ENCODE measurements at regions not wholly inside any gene's neighbourhood (a gene's known extent, or its start where the extent isn't known, plus 50 kb on each side); places are given as distances from the start of the nearest gene placed in this dataset.

DNA sequence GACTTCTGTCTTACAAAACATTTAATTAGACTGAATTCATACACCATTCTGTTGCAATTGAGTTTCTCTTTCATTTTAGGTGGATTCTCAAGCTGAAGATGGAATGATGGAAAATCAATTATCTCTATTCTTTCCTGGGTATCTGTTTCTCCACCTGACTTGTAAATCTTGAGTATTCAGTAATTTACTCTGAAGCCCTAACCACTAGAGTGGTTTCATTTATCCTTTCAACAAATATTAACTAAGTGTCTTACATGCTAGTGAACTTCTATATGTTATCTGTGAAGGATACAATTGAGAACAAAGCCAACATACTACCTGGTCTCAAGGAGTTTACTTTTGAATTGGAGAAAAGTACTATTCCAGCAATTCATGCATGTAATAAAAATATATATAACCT is 94.1 kb upstream of the ZNF804A start:
- no peak for DNase-seq

GRCh38 chr2:184507254-184507653 is 91.1 kb upstream of the ZNF804A start:
- no peak for DNase-seq

- DNase-seq, result no peak
Observed at GRCh38 chr2:184517402-184517801, 80.9 kb upstream of the ZNF804A start.

- no peak for DNase-seq
Observed at GRCh38 chr2:184520441-184520840, 77.9 kb upstream of the ZNF804A start.

GRCh38 chr2:184523732-184524131 is 74.6 kb upstream of the ZNF804A start:
- no peak for DNase-seq

DNA sequence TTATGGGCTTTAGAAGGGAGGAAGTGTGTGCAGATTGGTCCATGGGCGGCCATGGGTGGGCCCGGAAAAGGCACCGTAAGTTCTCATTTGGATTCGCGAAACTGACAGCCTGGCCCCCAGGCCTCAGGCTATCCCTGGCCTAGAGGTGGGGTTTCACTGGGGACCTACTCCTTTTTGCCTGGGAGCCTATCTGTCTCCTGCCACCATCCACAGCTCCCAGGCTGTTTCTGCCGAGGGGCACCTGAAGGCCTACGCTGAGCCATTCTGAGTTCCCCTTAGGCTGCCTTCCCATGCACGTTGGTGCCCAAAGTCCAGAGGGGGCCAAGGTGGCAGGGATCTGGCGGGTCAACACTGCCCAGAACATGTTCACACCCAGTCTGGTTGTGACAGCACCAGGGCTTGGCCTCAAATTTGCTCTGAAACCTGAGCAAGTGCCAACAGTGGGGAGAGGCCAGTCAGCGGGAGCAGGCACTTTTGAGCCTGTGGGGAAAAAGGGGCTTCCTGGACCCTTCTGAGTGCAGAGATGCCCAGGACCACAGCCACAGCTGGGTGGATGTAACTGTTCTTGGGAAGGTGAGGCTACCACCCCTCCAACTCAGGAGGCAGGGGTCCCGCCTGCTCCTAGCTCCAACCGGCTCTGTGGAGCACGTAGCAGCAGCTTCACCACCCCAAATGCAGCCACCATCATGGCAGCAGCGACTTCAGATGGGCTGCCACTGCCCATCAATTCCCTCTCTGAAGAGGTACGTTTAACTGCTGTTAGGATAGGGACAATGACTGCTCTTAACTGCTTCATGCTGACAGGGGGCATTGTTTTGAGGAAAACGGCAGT is 73.6 kb upstream of the ZNF804A start:
- no peak for DNase-seq

- DNase-seq, result no peak
Observed at GRCh38 chr2:184527058-184527457, 71.3 kb upstream of the ZNF804A start.

- no peak for DNase-seq
Observed at GRCh38 chr2:184528119-184528518, 70.2 kb upstream of the ZNF804A start.

DNA sequence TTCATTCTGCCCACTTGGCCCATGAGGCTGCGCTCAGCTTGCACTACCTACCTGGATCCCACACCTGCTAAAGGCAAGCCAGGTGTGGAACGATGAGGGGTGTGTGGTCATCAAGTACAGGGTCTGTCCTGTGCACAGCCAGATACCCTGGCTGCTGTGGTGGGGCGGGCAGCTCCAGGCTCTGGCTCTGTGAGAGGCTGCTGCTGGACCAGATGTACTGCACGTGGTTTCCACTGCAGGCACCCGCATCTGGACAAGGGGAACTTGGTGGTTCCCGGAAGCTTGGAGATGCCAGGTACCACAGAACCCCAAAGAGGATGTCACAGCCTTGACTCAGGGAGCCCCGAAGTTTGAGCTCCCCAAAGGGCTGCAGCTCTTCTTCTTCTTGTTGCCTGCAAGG is 68.1 kb upstream of the ZNF804A start:
- DNase-seq, result no peak

- no peak for DNase-seq
Observed at GRCh38 chr2:184530959-184531358, 67.4 kb upstream of the ZNF804A start.

- no peak for DNase-seq
Observed at GRCh38 chr2:184532551-184532950, 65.8 kb upstream of the ZNF804A start.

DNA sequence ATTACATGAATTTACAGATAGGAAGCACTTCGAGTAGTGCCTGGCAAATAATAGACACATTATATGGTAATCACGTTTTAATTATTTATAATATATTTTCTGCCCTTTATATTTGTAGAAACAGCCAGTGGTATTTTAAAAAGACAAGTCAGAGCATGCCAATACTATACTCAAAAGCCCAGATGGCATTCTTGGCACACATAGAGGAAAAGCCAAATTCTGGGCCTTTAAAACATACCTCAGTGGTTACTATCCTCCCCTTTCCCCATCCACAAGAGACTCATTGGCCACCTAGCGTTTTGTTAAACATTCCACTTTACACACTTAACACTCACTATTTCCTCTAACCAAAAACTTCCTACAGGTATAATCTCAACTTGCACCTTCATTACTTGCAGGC is 63.3 kb upstream of the ZNF804A start:
- no peak for DNase-seq

DNA sequence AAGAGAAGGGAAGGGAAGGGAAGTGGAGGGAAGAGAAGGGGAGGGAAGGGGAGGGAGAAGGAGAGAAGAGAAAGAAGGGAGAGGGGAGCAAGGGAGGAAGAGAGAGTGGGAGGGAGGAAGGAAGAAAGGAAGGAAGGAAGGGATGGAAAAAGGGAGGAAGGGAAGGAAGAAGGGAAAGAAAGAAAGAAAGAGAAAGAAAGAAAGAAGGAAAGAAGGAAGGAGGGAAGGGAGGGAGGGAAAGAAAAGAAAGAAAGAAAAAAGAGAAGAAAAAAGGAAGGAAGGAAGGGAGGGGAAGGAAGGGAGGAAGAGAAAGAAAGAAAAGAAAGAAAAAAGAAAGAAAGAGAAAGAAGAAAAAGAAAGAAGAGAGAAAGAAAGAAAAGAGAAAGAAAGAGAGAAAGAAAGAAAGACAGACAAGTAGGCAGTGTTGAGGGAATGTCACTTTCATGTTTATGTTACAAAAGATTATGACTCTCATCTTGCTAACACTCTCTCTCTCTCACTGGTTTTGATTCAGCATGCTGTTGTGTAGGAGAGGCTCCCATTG is 58.0 kb upstream of the ZNF804A start:
- DNase-seq, result no peak

- DNase-seq, result no peak
Observed at GRCh38 chr2:184541591-184541990, 56.7 kb upstream of the ZNF804A start.

GRCh38 chr2:184543832-184544231 is 54.5 kb upstream of the ZNF804A start:
- no peak for DNase-seq
